ENCODE measurements at regions not wholly inside any gene's neighbourhood (a gene's known extent, or its start where the extent isn't known, plus 50 kb on each side); places are given as distances from the start of the nearest gene placed in this dataset.

DNA sequence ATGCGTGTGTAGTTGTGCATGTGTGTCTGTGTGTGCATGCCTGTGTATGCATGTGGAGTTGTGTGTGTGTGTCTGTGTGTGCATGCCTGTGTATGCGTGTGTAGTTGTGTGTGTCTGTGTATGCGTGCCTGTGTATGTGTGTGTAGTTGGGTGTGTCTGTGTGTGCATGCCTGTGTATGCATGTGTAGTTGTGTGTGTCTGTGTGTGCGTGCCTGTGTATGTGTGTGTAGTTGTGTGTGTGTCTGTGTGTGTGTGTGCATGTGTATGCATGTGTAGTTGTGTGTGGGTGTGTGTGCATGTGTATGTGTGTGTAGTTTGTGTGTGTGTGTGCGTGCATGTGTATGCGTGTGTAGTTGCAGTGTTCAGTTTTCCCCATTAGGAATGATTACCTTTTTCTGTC is 162.0 kb downstream of the URB2 start:
- H3K4me1 ChIP-seq, result no peaks in the 10 kb centered on the region
- 81 to 98% (median 89%) methylated on average over 6 of the region's 6 CpGs for WGBS, 5 donors
- no peaks in the 10 kb centered on the region for H3K36me3 ChIP-seq
- peaks cover 2 to 16% (median 9%) of the 10 kb centered on the region in 4 donors for H3K9me3 ChIP-seq
- no peak overlapping the region for H3K27ac ChIP-seq
- no peaks in the 10 kb centered on the region for H3K27me3 ChIP-seq
- no peak for TF ChIP-seq EP300 (IDR thresholded peaks at IDR 0.05)
- no peak for TF ChIP-seq POLR2A (IDR thresholded peaks at IDR 0.05)
- TF ChIP-seq CTCF (IDR thresholded peaks at IDR 0.05), result no peak
- TF ChIP-seq POLR2AphosphoS5 (IDR thresholded peaks at IDR 0.05), result no peak
- H3K4me3 ChIP-seq, result no peak overlapping the region
- DNase-seq, result no peak
- intact Hi-C loops (cut with DNase I; ENCODE audit: low total_unique reads), result loop anchor here (10.0 kb wide), 1 partner anchor 517 kb away; no protein-coding TSS in a partner anchor

- Histone ChIP-seq H3K36me3 (no peaks in the 10 kb centered on the region), H3K27me3 (peaks cover 0 to 7% (median 0%) of the 10 kb centered on the region in 3 donors), H3K4me3 (no peak overlapping the region), H3K4me1 (no peaks in the 10 kb centered on the region), H3K27ac (no peak overlapping the region), H3K9me3 (peaks cover 2 to 16% (median 9%) of the 10 kb centered on the region in 4 donors)
- no peak for TF ChIP-seq POLR2AphosphoS5 (IDR thresholded peaks at IDR 0.05)
- TF ChIP-seq EP300 (IDR thresholded peaks at IDR 0.05), result no peak
- no peak for TF ChIP-seq POLR2A (IDR thresholded peaks at IDR 0.05)
- no peak for TF ChIP-seq CTCF (IDR thresholded peaks at IDR 0.05)
- intact Hi-C loops (cut with DNase I; ENCODE audit: low total_unique reads), result no loop called here
- no peak for DNase-seq
- 73 to 80% (median 77%) methylated on average over 6 of the region's 6 CpGs for WGBS, 5 donors
These were observed 166.2 kb downstream of the URB2 start for GRCh38 chr1:229792012-229792975.

- Histone ChIP-seq H3K4me3 (no peak overlapping the region), H3K9me3 (peaks cover 2 to 16% (median 11%) of the 10 kb centered on the region in 4 donors), H3K4me1 (no peaks in the 10 kb centered on the region), H3K27ac (no peak overlapping the region), H3K36me3 (no peaks in the 10 kb centered on the region), H3K27me3 (peaks cover 0 to 15% (median 0%) of the 10 kb centered on the region in 3 donors)
- intact Hi-C loops (cut with DNase I; ENCODE audit: low total_unique reads), result no loop called here
- TF ChIP-seq CTCF (IDR thresholded peaks at IDR 0.05) (no peak), EP300 (IDR thresholded peaks at IDR 0.05) (no peak), POLR2AphosphoS5 (IDR thresholded peaks at IDR 0.05) (no peak), POLR2A (IDR thresholded peaks at IDR 0.05) (no peak)
- 47 to 68% (median 54%) methylated on average over 5 of the region's 5 CpGs for WGBS, 5 donors
- no peak for DNase-seq
These were observed 167.4 kb downstream of the URB2 start for GRCh38 chr1:229793488-229793887.

GRCh38 chr1:229798558-229798957 is 172.5 kb downstream of the URB2 start:
- no peaks in the 10 kb centered on the region for H3K36me3 ChIP-seq
- no peak overlapping the region for H3K4me3 ChIP-seq
- intact Hi-C loops (cut with DNase I; ENCODE audit: low total_unique reads), result no loop called here
- no peaks in the 10 kb centered on the region for H3K4me1 ChIP-seq
- 85 to 99% (median 97%) methylated on average over 3 of the region's 3 CpGs for WGBS, 5 donors
- H3K27ac ChIP-seq, result no peak overlapping the region
- peaks cover 0 to 8% (median 2%) of the 10 kb centered on the region in 4 donors for H3K9me3 ChIP-seq
- DNase-seq, result no peak
- H3K27me3 ChIP-seq, result peaks cover 0 to 23% (median 0%) of the 10 kb centered on the region in 3 donors
- no peak for TF ChIP-seq EP300 (IDR thresholded peaks at IDR 0.05)
- TF ChIP-seq POLR2A (IDR thresholded peaks at IDR 0.05), result no peak

Measured in stomach (tissue), 8 donors.